Stimulated activated CD8-positive, alpha-beta memory T cell treated with anti-CD3 and anti-CD28 coated beads, Interleukin-7, amount 100 ng/mL, for 24 hours (primary cell): ENCODE measurements at regions not wholly inside any gene's neighbourhood (a gene's known extent, or its start where the extent isn't known, plus 50 kb on each side); places are given as distances from the start of the nearest gene placed in this dataset.
"Not testable (repeated sequence)": the region's sequence is repeated elsewhere in the genome, so short reads cannot be mapped to it uniquely, and the experiment has no call there.

Experiments used
- DNase-seq: peaks from one replicate; pipeline ENCODE4 v3.0.0-alpha.2; 2020; ENCODE audit warnings: low read depth

DNA sequence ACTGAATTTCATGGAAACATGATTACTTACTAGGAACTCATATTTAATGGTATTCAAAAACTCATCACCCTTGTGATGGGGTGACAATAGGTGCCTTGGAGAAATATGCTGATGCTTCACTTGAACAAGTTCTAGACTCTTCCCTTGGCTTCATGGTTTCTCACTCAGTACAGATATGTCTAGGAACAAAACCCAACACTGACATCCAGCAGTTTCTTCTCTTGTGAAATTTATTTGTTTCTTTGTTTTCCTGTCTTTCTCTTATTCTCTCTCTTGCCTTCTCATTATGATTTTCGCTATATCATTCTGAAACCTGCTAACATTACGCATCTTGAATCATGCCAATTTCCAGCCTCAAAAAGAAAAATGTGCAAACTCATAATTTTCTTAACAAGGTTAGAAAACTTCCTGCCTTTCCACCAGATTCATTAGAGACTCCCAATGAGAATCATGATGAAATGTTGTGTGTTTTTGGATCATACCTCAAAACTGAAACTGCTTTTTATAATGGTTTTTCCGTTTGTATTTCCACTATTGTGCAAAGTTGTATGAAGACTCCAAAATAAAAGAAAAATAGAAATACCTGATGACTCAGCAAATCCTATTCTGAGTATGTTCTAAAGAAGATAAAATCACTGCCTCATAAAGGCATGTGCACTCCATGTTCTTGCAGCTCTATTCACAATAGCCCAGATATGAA is 1021.5 kb downstream of the TMEM121 start:
- no peak for DNase-seq

DNA sequence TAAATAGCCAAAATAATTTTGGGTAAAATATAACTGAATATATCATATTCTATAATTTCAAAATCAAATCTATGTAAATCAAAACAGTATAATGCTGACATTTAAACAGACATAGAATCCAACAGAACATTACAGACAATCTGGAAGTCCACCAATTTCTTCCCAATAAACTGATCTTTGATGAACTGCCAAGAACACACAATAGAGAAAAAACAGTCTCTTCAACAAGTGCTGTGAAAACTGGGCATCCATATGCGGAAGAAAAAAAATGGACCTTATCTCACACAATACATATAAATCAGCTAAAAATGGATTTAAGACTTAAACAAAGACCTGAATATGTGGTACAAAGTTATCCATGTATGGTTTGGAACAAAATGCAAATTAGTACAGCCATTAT is 1022.7 kb downstream of the TMEM121 start:
- DNase-seq = no peak

DNA sequence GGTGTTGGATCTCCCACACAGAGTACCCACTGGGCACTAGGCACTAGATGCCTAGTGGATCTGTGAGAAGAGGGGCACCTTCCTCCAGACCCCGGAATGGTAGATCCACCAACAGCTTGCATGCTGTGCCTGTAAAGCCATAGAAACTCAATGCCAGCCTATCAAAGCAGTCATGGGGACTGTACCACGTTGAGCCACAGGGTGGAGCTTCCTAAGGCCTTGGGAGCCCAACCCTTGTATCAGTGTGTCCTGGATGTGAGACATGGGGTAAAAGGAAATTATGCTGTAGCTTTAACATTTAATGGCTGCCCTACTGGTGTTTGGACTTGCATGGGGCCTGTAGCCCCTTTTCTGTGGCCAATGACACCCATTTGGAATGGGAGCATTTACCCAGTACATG is 1024.9 kb downstream of the TMEM121 start:
- DNase-seq = no peak

DNA sequence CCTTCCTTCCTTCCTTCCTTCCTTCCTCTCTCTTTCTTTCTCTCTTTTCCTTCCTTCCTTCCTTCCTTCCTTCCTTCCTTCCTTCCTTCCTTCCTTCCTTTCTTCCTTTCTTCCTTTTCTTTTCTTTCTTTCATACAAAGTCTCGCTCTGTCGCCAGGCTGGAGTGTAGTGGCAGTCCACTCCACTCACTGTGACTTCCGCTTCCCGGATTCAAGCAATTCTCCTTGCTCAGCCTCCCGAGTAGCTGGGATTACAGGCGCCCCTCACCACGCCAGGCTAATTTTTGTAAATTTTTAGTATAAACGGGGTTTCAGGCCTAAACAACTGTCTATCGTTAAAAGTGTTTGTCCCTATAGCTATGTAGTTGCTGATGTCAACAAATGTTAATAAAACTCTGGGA is 1029.8 kb downstream of the TMEM121 start:
- not testable (repeated sequence) for DNase-seq

DNA sequence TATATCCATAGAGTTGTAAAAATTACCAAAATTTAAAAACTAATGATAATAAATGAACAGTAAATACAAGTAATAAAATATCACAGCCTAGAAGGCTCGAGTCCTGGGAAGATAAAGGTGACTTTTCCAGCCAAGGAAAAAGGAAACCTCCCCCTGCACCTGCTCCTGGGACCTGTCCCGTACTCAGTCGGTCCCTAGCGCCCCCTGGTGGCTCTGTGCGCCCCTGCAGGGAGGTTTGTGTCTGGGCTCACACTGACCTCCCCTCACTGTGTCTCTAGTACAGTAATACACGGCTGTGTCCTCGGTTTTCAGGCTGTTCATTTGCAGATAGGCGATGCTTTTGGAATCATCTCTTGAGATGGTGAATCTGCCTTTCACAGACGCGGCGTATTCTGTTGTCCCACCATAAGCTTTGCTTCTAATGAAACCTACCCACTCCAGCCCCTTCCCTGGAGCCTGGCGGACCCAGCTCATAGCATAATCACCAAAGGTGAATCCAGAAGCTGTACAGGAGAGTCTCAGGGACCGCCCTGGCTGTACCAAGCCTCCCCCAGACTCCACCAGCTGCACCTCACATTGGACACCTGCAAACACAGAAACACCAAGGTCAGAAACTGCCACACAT is 1030.4 kb downstream of the TMEM121 start:
- peak; percentile 68 for DNase-seq

DNA sequence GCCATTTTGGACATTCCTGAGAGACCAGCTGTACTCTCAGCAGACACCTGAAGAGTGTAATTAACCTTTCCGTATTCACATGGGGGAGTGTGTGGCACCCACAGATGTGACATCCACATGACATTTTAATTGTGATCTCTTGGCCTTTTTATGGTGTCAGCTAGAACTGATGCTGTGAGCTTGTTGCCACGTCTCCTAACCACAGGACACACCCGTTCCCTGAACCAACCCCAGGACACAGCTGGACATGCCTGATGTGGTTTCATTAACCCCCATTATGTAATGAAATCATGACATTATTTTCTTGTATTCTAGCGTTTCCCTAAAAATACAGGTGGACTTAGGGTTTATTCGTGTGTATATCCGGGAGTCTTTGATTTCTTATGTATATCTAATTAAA is 1036.1 kb downstream of the TMEM121 start:
- DNase-seq = no peak

DNA sequence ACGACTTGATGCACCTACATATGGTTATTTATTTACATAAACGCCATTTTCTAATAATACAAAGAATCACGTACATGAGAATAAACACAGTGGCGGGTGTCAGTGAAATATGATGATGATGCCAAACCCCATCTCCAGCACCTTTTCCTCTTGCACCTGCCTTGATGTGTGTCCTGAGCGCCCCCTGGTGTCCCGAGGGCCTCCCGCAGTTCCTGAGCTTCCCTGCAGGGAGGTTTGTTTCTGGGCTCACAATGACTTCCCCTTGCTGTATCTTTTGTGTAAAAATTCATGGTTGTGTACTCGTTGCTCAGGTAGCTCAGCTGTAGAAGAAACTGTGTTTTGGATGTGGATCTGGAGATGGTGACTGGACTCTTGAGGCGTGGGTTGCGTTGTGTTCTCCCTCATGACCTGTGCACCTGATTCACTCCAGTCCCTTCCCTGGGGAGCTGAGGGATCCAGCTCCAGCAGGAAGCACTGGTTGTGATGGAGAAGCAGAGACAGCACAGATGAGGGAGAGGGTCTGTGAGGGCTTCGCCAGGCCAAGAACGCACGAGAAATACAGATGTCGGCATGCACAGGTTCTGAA is 1037.8 kb downstream of the TMEM121 start:
- DNase-seq = peak; percentile 43

DNA sequence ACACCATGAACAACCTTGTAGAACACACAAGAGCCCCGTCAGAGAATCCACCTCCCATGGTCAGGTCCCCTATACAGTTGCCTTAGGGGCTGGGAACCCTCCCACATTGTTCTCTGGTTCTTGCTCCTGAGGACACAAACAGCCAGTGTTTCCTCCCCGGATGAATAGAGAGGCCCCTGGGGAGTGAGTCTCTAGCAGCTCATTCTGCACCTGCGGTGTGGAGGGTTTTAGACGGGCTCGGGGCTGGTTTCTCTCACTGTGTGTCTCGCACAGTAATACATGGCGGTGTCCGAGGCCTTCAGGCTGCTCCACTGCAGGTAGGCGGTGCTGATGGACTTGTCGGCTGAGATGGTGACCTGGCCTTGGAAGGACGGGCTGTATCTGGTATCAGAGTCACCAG is 1052.1 kb downstream of the TMEM121 start:
- DNase-seq = no peak

DNA sequence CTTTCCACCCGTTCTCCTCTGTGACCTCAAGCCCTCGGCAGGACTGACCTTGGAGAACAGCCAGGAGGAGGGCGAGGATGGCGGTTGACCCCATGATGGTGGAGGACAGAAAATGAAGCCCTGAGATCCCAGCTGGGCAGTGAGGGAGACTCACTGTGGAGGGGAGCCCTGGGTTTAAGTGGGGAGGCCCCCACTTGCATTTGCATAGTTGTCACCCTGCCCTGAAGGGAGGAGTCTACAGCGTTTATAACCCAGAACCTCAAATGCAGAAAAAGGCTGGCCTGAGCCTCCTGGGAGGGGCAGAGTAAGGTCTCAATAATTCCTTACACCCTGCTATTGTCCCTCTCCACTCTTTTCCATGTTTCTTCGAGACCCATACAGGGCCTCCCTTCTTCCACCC is 1052.7 kb downstream of the TMEM121 start:
- DNase-seq = no peak

DNA sequence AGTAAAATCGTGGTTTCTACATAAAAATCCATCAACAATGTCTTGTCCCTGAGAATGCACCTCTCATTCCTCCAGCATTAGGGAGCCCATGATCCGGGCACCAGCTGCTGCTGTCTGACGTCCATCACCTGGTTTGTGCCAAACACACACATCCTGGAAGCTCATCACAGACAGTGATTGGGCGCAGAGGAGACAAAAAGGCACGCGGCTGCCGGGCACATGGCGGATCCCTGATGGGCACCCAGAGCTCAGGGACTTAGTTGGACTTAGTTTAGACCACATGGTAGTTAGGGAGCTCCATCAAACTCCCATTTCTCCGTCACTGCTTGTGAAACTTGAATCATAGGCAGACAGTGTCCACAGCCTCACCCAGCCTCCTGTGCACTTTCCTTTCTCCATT is 1059.3 kb downstream of the TMEM121 start:
- no peak for DNase-seq

DNA sequence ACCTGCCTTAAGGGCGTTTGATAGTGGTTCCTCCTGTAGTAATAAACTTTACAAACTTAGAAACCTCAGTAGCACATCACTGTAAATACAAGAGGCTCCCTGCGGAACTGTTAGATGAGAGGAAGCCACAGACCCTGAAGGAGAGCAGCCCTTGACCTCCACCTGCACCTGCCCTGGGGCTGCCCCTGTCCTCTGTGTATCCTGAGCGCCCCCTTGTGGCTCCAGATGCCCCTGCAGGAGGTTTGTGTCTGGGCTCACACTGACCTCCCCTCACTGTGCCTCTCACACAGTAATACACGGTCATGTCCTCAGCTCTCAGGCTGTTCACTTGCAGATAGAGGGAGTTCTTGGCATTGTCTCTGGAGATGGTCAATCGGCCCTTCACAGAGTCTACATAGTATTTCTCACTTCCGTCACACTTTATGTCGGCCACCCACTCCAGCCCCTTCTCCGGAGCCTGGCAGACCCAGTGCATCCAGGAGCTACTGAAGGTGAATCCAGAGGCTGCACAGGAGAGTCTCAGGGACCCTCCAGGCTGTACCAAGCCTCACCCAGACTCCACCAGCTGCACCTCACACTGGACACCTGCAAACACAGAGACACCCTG is 1059.8 kb downstream of the TMEM121 start:
- DNase-seq = peak; percentile 46

DNA sequence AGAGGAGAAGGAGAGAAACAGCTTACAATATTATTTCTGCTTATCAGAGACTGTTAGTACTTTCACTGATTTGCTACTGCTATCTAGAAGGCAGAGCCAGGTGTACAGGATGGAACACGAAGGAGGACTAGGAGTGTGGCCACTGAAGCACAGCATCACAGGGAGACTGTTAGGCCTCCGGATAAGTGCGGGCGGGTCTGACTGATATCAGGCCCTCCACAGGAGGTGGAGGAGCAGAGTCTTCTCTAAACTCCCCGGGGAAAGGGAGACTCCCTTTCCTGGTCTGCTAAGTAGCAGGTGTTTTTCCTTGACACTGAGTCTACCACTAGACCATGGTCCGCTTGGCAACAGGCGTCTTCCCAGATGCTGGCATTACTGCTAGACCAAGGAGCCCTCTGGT is 1065.2 kb downstream of the TMEM121 start:
- not testable (repeated sequence) for DNase-seq

DNA sequence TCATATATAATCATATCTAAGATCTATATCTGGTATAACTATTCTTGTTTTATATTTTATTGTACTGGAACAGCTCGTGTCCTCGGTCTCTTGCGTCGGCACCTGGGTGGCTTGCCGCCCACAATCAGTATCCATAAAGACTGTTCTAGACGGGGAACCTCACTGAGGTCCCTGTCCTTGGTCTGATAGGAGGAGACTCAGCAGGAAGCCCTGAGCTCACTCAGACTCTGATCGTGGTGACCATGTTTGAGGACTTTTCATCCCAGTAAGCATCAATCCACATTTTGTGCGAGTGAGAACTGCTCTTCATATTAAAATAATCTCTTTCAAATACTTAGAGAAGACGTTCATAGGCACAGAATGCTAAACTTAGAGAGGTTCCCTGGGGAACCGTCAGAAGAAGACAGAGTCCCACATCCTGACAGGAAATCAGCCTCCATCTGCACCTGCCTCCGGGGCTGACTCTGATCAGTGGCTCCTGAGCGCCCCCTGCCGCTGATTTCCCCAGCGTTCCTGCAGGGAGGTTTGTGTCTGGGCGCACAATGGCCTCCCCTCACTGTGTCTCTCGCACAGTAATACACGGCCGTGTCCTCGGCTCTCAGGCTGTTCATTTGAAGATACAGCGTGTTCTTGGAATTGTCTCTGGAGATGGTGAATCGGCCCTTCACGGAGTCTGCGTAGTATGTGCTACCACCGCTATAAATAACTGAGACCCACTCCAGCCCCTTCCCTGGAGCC is 1065.9 kb downstream of the TMEM121 start:
- peak; percentile 69 for DNase-seq

DNA sequence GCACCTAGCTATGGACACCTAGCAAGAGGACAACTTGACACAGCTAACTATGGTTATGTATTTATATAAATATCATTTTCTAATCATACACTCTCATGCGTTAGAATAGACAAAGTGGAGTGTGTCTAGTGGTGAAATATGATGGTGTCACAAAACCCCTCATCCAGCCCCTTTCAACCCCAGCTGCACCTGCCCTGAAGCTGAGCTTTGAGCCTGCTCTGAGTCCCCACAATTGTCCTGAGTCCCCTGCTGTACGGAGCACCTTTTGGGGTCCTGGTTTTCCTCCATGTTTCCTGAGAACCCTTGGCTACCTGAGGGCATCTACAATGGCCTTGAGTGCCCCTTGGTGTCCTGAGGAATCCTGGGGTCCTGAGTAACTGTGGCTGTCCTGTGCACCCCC is 1072.8 kb downstream of the TMEM121 start:
- no peak for DNase-seq

DNA sequence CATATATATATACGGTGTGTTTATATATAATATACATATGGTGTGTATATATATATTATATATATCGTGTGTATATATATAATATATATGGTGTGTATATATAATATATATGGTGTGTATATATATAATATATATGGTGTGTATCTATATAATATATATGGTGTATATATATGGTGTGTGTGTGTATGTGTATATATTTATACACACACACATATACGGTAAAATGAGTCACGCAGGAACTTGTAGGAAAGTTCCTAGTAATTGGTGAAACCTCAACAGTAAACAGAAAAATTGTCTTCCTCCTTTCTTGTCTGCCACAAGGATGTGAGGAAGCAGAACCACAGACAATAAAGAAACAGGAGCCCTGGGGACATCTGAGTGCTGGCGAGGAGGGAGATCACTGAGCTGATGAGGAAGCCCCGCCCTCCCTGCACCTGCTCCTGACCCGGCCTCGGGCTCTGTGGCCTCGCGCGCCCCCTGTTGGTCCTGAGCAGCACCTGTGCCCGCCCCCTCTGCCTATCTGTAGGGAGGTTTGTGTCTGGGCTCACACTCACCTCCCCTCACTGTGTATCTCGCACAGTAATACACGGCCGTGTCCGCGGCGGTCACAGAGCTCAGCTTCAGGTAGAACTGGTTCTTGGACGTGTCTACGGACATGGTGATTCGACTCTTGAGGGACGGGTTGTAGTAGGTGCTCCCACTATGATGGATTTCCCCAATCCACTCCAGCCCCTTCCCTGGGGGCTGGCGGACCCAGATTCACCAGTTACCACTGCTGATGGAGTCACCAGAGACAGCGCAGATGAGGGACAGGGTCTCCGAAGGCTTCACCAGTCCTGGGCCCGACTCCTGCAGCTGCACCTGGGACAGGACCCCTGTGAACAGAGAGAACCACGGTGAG is 1079.4 kb downstream of the TMEM121 start:
- DNase-seq = peak; percentile 72

DNA sequence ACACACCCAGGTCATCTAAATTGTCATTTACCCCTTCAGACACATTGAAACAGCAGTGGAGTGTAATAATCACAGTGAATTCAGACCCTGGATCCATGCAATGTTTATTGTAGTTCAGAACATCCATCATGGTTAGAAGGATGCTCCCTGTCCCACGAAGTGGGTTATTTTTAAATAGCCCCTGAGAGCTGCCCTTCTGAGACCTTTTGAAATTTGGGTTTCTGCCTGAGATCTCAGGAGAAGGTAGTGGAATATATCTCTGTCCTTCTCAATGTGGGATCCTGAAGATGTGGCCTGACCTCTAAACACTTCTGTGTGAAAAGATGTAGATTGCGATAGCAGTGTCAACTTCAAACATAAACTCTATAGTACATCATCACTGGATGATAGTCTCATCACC is 1080.6 kb downstream of the TMEM121 start:
- DNase-seq = no peak

DNA sequence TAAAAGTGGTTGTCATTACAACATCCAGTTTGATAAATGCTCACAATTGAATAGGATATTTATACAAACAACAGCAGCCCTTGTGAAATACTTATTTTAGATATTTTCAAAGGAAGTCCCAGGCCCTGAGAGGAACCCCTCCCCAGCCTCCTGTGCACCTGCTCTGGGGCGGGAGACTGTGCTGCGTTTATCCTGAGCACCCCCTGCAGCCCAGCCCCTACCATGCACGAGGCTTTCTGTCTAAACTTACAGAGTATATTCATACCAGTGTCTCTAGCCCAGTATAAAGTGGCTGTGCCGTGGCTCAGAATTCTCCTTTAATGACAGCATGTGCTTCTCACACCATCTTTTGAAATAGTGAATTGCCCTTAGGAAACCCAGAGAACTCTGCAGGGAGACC is 1084.3 kb downstream of the TMEM121 start:
- no peak for DNase-seq

DNA sequence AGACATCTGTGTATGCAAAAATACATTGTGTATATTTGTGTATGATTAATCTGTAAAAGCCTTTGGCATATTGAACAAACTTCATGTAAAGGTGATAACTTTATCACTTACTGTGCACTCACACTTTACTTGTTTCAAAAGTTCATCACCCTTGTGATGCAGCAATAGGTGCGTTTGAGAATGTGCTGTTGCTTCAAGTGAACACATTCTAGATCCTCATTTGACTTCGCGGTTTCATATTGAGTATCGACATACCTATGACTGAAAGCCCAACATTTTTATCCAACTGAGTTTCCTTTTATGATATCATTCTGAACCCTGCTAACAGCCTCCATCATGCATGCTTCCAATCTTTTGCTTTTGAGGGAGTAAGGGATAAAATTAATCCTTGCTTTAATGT is 1086.9 kb downstream of the TMEM121 start:
- DNase-seq = no peak

DNA sequence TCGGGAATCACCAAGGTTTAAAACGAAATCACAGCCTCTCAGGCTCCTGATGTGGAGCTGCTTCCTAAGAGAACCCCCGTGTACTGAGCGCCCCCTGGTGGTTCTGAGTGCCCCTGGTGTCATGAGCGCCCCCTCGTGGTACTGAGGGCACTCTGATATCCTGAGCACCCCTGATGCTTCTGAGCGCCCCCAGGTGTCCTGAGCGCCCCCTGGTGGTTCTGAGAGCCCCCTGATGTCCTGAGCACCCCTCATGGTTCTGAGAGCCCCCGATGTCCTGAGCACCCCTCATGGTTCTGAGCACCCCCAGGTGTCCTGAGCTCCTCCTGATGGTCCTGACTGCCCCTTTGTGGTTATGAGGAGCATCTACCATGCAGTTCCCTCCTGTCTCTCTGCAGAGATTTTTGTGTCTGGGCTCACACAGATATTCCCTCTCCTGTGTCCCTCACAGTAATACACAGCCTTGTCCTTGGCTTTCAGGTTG is 1092.1 kb downstream of the TMEM121 start:
- peak; percentile 74 for DNase-seq

DNA sequence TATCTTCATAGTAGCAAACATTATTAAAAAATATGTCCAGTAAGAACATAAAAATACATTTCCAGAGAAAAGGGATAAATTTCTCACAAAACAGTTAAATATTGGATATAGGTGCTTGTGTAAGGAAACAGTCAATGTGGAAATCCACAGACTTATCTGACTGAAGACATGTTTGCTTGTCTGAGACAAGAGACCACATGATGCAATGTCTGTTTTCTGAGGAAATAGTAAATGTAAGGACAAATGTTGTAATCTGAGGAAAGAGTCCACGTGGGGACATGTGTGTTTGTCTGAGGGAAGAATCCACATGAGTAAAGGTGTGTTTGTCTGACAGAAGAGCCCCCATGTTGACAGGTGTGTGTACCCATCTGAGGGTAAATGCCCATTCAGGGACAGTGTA is 1093.2 kb downstream of the TMEM121 start:
- DNase-seq = no peak

DNA sequence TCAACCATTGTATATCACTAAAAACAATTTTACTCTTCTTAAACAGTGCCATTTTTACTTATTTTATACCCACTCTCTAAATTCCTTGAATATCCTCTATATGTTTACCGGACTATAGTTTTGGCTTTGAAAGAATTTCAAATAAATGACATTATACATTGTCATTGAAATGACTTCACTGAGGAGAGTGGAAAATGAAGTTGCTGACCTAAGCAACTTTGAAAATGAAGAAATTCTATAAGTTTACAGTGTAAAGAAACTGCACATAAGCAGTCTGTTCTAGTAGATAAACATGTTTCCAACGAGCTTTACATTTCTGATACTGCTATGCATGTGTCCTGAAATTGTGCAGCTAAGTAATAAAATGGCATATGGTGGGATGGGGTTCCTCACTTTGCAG is 1094.0 kb downstream of the TMEM121 start:
- no peak for DNase-seq
